ENCODE measurements at regions not wholly inside any gene's neighbourhood (a gene's known extent, or its start where the extent isn't known, plus 50 kb on each side); places are given as distances from the start of the nearest gene placed in this dataset.

GRCh38 chr14:22472935-22473854 lies 115.8 kb downstream of the DAD1 start:
- no peak overlapping the region for H3K4me3 ChIP-seq (ENCODE audit: low read depth, low read length)
- peak; percentile 62 for TF ChIP-seq CTCF (IDR thresholded peaks at IDR 0.05; ENCODE audit: low read depth, low read length, missing control alignments)
- no peak for DNase-seq (ENCODE audit: low read depth)

DNA sequence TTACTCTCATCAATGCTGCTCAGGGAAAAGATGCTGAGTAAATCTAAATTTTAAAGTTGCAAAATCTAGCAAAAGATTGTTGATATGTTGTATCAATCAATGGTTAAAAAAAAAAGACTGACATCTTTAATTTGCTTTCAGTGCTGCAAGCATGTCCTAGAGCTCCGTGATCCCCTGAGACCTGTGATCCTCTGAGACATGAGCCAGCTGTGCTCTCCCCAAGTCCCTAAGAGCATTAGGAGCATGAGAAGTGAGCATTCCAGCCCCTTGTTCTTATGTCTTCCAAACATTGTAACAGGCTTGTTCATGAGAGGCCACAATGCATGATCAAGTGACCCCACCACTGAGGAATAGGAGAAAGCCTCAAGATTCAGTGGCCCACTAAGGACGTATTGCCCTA lies 116.6 kb downstream of the DAD1 start:
- H3K4me3 ChIP-seq (ENCODE audit: low read depth, low read length): no peak overlapping the region
- no peak for DNase-seq (ENCODE audit: low read depth)

DNA sequence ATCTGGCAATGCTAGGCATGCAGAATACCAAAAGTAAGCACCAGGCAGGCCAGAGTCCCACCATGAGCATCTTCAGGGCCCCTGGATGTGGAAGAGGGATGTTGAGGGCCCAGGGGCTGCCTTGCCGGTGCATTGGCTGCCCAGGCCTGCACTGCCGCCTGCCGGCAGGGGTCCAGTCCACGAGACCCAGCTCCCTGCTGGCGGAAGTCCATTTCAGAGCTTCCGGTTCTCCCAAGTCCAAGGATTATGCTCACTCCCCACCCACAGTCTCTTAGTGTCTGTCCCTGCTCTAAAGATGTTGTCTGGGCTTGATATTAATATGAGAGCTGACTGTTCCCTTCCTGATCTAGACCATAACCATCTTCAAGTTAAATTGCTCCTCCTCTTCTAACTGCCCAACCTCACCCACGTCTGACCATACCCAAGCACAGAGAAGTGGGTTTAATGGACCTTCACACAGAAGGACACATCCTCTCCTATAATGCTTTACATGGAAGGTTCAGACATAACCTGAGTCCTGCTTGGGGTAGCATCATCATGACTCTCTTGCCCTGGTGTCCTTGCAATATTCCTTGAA lies 117.4 kb downstream of the DAD1 start:
- no peak for TF ChIP-seq CTCF (IDR thresholded peaks at IDR 0.05; ENCODE audit: low read depth, low read length, missing control alignments)
- no peak overlapping the region for H3K4me3 ChIP-seq (ENCODE audit: low read depth, low read length)
- DNase-seq (ENCODE audit: low read depth): no peak

More for the DNA sequence above, 116.6 kb downstream of the DAD1 start:
- no peak for TF ChIP-seq CTCF (IDR thresholded peaks at IDR 0.05; ENCODE audit: low read depth, low read length, missing control alignments)

DNA sequence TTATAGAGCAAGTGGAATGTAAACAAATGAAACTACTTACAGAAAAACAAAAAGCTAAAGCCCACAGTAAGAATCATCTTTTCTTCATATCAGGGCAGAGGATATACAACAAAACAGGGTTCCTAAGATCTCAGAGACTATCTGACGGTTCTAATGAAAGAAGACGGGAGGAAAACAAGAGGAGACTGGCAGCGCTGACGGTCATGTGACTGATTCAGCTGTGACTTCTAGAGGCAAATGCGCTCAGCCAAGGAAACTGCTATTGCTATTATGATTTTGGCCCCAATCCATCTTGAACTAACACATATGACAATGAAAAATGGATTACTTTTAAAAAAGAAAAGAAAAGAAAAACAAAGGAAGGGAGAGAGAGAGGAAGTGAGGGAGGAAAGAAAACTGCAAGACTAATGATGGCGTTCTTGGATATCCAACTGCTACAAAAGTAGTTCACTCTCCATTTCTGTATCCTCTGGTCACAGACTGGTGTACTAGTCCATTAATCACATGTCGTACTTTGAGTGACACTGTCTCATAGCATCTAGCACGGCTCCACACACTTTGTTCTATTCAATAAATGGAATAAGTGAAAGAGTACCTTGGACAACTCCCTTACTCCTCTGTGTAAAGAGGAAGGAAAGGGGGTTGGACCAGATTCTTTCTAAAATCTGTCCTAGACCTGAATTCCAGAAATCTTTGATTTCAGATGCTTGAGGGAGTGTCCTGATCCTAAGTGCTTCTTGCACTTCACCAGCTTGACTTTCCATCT lies 119.3 kb downstream of the DAD1 start:
- no peak overlapping the region for H3K4me3 ChIP-seq (ENCODE audit: low read depth, low read length)
- DNase-seq (ENCODE audit: low read depth): no peak

DNA sequence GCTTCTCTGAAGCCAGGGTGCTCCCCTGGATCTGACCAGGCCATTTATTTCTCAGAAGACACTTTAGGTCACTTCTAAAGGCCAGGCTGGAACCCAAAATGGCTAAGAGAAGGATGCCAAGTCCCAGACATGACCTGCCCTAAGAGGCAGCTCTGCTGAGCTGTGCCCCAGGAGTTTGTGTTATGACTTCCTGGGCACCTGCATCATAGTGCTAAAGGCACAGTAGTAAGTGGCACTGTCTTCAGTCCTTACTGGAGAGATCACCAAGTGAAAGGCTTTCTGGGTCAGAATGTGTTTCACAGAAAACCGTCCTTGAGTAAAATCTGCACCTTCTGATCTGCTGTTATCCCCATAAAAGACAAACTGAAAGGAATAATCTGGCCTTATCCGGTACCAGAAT lies 120.2 kb downstream of the DAD1 start:
- DNase-seq (ENCODE audit: low read depth): no peak
- no peak for TF ChIP-seq CTCF (IDR thresholded peaks at IDR 0.05; ENCODE audit: low read depth, low read length, missing control alignments)
- no peak overlapping the region for H3K4me3 ChIP-seq (ENCODE audit: low read depth, low read length)

More for the DNA sequence above, 119.3 kb downstream of the DAD1 start:
- no peak for TF ChIP-seq CTCF (IDR thresholded peaks at IDR 0.05; ENCODE audit: low read depth, low read length, missing control alignments)

DNA sequence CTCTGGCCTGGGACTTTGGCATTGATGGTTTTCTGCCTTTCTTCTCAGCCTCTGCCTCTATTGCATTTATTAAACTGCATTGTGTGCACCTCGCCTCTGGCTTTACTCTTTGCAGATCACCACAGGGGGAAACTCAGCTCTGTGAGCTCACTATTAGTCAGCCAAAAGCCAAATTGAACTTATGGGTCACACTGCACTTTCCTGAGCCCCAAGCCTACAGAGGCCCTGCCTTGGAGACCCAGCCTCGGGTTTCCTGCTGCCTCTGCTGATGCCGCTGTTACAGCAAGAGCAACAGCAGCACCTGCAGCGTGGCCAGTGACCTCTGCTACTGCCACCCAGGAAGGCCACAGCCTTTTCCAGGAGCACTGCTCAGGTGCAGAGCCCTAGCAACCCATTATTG lies 122.5 kb downstream of the DAD1 start:
- no peak overlapping the region for H3K4me3 ChIP-seq (ENCODE audit: low read depth, low read length)
- no peak for DNase-seq (ENCODE audit: low read depth)
- TF ChIP-seq CTCF (IDR thresholded peaks at IDR 0.05; ENCODE audit: low read depth, low read length, missing control alignments): no peak

Measured in GM12864 (cell line).